ENCODE measurements at regions not wholly inside any gene's neighbourhood (a gene's known extent, or its start where the extent isn't known, plus 50 kb on each side); places are given as distances from the start of the nearest gene placed in this dataset.

GRCh38 chr10:114771157-114771556 lies 50.4 kb upstream of the FHIP2A start:
- no peak for TF ChIP-seq CTCF (conservative IDR thresholded peaks at IDR 0.05; ENCODE audit: low read depth, low read length)
- DNase-seq (ENCODE audit: low read depth) = no peak
- no peak overlapping the region for H3K4me3 ChIP-seq (ENCODE audit: low read length)

DNA sequence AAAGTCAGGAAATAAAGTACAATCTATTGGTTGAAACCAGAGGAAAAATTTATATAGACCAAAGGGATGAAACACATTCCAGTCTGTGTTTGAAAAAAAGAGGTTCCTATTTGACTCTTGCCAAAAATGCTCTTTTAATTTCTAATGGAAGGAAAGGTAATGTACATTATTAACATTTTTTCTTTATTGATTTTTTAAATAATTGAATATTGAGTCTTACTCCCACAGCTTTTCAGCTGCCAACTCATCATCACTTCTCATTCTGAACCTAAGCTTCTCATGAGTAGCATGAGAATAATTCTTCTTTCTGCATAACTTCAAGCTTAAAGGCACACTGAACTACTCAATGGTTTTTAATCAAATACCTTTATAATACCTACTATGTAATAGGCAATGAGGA lies 49.8 kb upstream of the FHIP2A start:
- no peak for TF ChIP-seq CTCF (conservative IDR thresholded peaks at IDR 0.05; ENCODE audit: low read depth, low read length)
- DNase-seq (ENCODE audit: low read depth) = no peak
- no peak overlapping the region for H3K4me3 ChIP-seq (ENCODE audit: low read length)
